Ovary (tissue), 3 donors: ENCODE measurements at regions not wholly inside any gene's neighbourhood (a gene's known extent, or its start where the extent isn't known, plus 50 kb on each side); places are given as distances from the start of the nearest gene placed in this dataset.

ENCODE experiments used
- EP300 ChIP-seq: sonication (generic); formaldehyde crosslinking; IDR thresholded peaks from one replicate; pipeline ENCODE4 v1.6.1; 2017; ENCODE audit warnings: antibody characterized with exemption
- POLR2A ChIP-seq: fragments of 450-650 bp; IDR thresholded peaks from one replicate; pipeline ENCODE4 v1.6.1; 2017; ENCODE audit warnings: antibody characterized with exemption, mild to moderate bottlenecking, moderate library complexity
- TF ChIP-seq, protein P1 (sequence below), 3 donors: fragments of 450-650 bp in 2 of 3; fragments of 200-600 bp in 1 of 3; IDR thresholded peaks; one replicate each; pipeline versions ENCODE4 v1.5.1 to v1.8.0; 2016 to 2022; ENCODE audit warnings: antibody characterized with exemption in 3 of 3, mild to moderate bottlenecking in 1 of 3
- donor health status: DM: no; HTN: no; CAD: no.

DNA sequence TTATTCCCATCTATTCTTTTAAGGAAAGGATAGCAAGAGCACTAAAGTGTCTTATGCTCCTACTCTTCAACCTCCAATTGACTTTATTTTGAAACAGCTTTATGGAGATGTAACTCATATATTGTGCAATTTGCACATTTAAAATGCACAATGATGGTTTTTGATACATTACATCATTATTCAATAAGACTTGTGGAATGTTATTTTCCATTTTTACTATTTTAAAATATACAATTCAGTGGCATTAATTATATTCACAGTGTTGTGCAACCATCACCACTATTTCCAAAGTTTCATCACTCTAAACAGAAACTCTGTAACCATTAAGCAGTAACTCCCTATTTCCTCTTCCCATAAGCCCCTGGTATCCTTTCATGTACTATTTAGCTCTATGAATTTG is 489.8 kb downstream of the NEBL start:
- TF ChIP-seq, protein P1, sequence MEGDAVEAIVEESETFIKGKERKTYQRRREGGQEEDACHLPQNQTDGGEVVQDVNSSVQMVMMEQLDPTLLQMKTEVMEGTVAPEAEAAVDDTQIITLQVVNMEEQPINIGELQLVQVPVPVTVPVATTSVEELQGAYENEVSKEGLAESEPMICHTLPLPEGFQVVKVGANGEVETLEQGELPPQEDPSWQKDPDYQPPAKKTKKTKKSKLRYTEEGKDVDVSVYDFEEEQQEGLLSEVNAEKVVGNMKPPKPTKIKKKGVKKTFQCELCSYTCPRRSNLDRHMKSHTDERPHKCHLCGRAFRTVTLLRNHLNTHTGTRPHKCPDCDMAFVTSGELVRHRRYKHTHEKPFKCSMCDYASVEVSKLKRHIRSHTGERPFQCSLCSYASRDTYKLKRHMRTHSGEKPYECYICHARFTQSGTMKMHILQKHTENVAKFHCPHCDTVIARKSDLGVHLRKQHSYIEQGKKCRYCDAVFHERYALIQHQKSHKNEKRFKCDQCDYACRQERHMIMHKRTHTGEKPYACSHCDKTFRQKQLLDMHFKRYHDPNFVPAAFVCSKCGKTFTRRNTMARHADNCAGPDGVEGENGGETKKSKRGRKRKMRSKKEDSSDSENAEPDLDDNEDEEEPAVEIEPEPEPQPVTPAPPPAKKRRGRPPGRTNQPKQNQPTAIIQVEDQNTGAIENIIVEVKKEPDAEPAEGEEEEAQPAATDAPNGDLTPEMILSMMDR (IDR thresholded peaks at IDR 0.05), result no peak
- TF ChIP-seq EP300, result no peak
- no peak for TF ChIP-seq POLR2A
